HEK293T (cell line): ENCODE measurements at regions not wholly inside any gene's neighbourhood (a gene's known extent, or its start where the extent isn't known, plus 50 kb on each side); places are given as distances from the start of the nearest gene placed in this dataset.

Source experiments
- ARNT ChIP-seq: fragments of 450-650 bp; IDR thresholded peaks from 2 replicates; pipeline ENCODE4 v1.6.1; 2017; ENCODE audit warnings: mild to moderate bottlenecking
- BHLHE40 ChIP-seq: fragments of 450-650 bp; IDR thresholded peaks from 2 replicates; pipeline ENCODE4 v1.6.1; 2016; ENCODE audit warnings: mild to moderate bottlenecking, moderate library complexity, borderline replicate concordance
- ELF4 ChIP-seq: fragments of 450-650 bp; IDR thresholded peaks from 2 replicates; pipeline ENCODE4 v1.6.1; 2017; ENCODE audit warnings: antibody characterized with exemption
- FOXA1 ChIP-seq: fragments of 450-650 bp; IDR thresholded peaks from 2 replicates; pipeline ENCODE4 v1.6.1; 2016; ENCODE audit warnings: mild to moderate bottlenecking
- FOXK2 ChIP-seq: fragments of 450-650 bp; IDR thresholded peaks from 2 replicates; pipeline ENCODE4 v1.6.1; 2016; ENCODE audit warnings: mild to moderate bottlenecking
- FOXM1 ChIP-seq: fragments of 450-650 bp; IDR thresholded peaks from 2 replicates; pipeline ENCODE4 v1.6.1; 2017; ENCODE audit warnings: mild to moderate bottlenecking, borderline replicate concordance
- HDGF ChIP-seq: fragments of 450-650 bp; IDR thresholded peaks from 2 replicates; pipeline ENCODE4 v1.6.1; 2017; ENCODE audit warnings: antibody characterized with exemption, borderline replicate concordance
- LEF1 ChIP-seq: fragments of 450-650 bp; IDR thresholded peaks from 2 replicates; pipeline ENCODE4 v1.6.1; 2017; ENCODE audit warnings: mild to moderate bottlenecking, borderline replicate concordance
- ZNF384 ChIP-seq: fragments of 450-650 bp; IDR thresholded peaks from 2 replicates; pipeline ENCODE4 v1.6.1; 2016

DNA sequence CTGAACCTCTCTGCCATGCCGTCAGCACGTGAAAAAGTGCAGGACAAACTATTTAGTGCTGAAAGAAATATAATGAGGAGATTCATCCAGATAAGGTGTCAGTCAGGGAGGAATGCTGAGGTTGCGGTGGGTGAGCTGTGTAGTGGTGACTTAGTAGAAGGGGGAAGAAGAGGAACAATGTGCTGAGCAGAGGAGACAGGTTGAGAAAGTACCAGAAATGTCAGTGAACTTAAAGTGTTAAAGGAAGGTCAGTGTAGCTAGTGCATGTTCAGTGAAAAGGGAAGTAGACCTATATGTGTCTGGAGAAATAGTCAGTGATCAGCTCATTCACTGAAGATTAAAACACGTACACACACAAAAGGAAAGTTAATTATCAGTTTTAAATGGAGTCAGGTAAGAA lies 237.6 kb upstream of the CCDC179 start:
- TF ChIP-seq ZNF384 (no peak), FOXA1 (no peak), LEF1 (no peak), FOXM1 (no peak), ARNT (no peak), FOXK2 (no peak), HDGF (no peak), BHLHE40 (no peak), ELF4 (no peak)
